Activated gamma-delta T cell (primary cell): ENCODE measurements at regions not wholly inside any gene's neighbourhood (a gene's known extent, or its start where the extent isn't known, plus 50 kb on each side); places are given as distances from the start of the nearest gene placed in this dataset.

Experiments used
- DNase-seq: peaks from one replicate; lab custom pipeline; 2025; lab: John Stamatoyannopoulos, UW

DNA sequence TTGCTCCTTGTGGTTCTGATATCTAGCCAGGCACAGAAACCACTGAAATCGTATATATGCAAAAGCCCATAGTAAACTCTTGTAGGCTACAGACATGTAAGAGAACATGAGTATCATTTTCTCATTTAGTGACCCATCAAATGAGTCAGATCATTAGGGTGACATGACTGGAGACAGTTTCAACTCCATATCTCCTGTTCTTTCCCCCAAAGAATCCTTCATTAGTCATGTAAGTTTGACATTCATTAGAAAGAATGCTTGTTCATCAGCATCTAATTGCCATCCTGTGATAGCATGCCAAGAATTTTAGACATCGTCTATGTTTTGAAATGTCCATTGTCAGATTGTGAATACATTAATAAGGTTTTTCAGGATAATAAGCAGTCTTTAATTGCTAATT, 264.9 kb upstream of the TPM1 start:
- no peak for DNase-seq

DNA sequence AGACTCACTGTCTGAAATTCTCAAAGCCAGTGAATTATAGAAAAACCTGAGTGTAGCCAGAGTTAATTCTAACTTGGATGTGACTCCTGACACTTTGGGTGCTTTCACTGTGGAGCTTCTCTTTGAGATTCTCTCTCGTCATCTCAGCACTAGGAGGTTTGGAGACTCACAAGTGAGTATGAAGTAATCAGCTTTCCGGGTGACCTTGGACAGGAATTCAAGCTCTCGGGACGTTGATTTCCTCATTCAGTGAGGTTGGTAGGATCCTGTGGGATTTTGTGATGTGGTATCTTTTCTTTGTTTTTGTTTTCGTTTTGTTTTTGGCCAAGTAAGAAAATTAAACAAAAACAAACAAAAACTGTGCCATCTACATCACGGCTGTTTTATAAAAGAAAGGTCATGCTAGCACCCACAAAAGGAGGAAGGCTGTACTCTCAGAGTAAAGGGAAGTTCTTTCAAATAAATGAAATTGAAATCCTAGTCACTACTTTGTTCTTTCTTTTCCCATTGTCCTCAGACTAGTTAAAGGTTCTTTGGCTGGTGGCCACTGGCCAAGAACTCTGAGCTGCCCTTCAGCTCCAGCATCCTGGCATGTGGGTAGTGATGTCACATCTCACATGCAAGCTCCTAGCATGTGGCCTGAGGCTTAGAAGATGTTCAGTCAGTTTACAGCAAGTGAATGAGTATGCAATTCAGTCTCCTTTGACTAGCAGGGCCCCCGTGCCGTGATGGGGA, 263.3 kb upstream of the TPM1 start:
- DNase-seq = no peak

DNA sequence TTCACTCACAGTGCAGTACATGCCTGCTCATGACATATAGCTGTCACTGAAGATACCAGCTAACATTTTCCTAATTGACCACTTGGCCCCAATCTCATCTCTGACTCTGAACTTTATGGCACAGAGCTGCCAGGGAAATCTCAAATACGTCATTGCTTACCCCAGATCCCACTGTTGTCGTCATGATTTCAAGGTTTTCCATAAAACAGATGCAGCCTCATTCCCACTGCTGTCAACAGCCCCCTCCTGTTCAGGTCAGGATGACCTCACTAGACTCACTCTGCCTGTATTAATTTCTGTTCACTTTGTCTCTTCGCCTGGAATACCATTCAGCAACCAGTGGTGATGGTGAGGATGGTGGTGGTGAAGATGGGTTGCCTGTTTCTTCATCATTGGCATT, 262.6 kb upstream of the TPM1 start:
- no peak for DNase-seq

DNA sequence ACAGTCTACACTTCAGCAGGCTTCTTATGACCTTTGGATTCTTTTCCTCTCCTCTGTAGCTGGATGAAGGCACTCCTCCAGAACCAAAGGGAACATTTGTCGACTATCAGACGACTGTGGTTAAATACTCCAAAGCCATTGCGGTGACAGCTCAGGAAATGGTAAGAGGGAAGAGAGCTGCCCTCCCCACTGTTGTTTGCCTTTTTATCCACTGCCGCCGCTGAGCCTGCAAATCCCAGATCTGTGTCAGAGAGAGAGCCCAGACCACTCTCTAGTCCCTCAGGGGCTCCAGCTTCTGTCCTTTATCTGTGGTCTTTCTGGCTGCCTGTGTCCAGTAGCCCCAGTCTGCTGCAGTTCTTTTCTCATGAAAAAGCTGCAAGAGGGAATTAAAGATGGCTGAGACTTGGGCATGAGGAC, 261.5 kb upstream of the TPM1 start:
- DNase-seq = no peak

DNA sequence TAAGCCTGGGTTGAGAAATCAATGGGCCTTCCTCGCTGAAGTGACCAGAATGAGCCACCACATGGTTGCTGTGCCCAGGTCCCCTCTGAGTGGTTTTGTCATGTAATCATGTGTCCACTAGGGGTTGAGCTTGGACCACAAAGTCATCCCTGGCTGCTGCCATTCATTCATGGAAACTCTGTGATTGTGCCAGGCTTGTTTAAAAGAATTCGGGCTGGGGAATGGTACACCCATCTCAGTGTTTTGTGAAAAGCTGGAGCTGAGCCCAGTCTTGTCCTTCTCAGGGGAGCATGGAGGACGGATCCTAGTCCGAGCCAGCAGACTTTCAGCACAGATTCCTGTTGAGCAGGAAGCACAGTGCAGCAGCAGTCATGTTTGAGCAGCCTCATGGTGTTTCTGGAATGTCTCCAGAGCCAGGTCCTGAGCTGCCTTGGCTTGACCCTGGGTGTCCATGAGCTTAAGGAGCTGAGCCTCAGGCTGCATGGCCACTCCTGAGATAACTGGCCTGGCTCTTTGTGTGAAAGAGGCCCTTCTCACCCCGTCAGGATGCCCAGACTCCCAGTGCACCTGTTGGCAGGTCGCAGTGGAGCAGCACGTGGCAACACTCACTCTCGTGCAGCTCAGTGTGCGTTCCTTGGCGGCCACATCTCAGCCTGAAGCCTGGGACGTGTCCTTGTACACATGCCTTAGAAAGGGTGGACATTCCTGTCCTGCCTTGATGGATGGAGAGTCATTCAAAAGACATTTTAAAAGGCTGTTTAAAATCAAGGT, 260.3 kb upstream of the TPM1 start:
- DNase-seq = no peak

DNA sequence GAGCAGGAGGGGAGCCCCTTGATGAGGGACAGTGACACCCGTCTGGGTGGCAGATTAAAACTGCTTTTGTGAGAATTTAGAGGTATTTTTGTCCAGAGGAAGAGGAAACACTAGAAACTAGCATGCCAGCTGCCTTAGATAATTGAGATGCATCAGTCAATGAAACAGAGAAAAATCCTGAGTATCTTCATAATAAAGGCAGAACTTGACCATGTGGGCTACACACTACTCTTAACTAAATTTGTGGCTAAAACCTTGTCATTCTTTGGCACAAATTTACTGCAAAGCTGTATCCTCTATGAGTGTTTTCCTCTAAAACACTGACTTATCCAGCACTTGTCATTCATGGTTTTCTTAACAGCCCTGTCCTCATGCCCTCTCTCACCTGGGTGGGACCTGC, 259.7 kb upstream of the TPM1 start:
- DNase-seq = no peak

DNA sequence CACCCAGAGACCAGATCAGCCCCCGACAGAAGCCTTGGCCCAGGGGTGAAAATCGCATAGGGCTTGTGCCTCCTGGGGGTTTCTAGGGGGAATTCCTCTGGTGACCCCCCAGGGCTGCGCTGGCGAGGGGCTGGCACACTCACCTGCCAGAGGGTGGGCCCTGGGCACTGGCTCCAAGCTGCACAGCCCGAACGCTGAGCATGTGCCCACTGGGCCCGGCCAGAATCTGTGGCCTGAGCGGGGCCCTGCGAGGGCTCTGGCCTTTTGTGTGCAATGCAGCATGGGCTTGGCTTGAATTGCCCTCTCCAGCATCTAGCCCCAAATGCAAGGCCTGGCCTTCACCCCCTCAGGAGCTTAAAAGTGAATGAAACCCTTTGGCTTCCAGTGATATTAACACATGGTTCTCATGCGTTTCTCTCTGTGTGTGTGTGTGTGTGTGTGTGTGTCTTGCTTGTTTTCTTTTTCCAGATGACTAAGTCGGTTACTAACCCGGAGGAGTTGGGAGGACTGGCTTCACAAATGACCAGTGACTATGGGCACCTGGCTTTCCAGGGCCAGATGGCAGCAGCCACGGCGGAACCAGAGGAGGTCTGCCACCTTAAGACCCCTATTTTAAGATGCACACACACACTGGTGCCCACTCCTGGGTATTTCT, 259.1 kb upstream of the TPM1 start:
- DNase-seq = no peak

DNA sequence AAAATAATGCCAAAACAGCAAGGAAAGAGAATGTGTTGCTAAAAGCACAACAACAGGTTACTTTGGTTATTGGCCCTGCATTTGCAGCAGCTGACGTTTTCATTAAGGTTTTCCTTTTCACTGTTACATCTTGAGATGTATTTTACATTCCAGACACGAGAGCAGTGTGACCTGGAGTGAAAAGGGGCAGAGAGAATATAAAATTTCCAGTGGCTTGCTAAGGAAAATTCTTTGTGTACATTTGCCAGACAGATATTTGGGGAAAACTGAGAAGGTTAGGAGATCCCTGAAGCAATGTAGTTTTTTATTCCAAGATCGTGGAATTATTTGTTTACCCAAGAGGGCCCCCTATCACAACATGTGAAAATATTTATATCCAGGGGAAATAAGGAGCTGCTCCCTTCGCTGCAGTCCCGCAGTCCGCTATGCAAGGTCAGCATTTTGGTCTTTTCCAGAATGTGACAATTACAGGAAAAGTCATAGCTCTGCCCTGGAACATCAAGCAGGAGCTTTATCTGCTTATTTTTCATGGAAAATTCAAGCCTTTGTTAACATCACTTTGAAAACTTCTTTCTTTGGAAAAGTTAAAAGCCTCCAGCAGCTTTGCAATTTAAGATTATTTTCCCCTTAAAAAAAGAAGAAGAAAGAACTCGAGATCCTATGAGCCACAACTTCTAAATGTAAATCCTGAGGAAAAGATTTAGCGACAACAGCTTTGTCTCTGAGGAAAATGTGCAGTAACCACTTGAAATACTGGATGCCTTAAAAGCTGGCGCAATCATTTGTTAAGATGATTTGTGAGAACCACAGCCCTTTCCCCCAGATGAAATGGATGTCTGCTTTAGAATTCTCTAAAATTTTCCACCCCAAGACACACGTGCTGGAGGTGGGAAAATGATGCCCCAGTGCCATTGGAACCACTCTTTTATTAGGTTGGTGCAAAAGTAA, 256.4 kb upstream of the TPM1 start:
- DNase-seq = no peak

DNA sequence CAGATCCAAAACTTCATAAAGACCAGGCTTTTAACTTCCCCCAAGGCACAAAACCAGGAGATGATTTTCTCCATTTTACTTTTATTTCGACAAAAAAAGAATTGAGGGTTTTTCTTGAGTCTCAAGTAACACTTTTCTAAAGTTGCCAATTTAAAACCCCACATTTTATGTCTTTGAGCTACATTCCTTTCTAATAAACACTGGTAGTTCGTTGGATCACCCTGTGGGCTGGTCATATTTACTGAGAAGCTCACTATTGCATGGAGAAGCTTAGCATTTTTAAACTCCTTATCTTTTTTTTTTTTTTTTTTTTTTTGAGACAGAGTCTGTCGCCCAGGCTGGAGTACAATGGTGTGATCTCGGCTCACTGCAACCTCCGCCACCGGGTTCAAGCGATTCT, 255.1 kb upstream of the TPM1 start:
- DNase-seq = no peak

DNA sequence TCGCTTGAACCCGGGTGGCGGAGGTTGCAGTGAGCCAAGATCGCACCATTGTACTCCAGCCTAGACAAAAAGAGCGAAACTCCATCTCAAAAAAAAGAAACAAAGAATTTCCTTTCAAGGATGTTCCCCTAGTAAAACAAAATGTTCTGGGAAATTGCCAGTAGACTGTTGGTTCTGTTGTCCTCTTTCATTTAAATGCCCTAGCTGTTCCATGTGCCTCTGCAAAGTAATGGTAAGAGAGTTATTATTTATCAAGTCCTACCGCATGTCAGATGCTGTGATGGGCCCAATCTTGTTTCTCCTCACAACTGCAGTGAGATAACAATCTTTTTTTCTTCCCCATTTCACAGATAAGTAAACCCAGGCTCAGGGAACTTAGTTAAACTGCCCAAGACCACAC, 254.3 kb upstream of the TPM1 start:
- no peak for DNase-seq

DNA sequence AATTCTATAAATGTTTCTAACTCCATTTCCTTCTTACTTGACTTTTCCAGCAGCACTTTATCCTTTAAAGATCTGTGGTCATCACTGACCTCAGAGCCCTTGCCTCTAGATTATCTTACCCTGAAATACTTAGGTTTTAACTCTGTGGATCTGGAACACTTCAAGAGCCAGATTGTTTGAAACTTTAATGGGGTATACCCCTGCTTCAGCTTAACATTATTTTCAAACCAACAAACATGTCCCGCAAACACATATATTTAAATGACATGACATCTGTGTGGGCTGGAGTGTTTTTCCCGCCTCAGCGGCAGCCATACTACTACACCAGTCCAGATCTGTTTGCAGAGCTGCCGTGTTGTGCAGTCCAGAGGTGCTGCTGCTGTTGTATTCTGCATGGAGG, 252.0 kb upstream of the TPM1 start:
- no peak for DNase-seq

DNA sequence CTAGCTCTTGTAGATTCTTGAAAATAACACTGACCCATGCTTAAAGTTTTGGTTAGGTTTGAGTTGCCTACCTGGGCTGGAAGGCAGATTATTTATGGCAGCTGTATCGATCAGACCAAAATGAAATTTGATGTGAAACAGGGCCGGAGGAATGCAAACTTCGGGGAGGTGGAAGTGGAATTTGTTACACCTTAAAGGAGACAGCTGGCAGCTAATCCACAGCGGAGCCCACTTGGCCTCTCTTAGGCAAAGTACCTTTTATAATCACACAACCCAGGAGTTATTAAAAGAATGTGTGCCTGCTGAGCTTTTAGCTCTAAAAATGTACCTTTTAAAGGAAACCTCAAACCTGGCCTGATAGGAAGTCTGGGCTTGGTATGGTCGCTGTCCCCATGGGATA, 250.9 kb upstream of the TPM1 start:
- no peak for DNase-seq

DNA sequence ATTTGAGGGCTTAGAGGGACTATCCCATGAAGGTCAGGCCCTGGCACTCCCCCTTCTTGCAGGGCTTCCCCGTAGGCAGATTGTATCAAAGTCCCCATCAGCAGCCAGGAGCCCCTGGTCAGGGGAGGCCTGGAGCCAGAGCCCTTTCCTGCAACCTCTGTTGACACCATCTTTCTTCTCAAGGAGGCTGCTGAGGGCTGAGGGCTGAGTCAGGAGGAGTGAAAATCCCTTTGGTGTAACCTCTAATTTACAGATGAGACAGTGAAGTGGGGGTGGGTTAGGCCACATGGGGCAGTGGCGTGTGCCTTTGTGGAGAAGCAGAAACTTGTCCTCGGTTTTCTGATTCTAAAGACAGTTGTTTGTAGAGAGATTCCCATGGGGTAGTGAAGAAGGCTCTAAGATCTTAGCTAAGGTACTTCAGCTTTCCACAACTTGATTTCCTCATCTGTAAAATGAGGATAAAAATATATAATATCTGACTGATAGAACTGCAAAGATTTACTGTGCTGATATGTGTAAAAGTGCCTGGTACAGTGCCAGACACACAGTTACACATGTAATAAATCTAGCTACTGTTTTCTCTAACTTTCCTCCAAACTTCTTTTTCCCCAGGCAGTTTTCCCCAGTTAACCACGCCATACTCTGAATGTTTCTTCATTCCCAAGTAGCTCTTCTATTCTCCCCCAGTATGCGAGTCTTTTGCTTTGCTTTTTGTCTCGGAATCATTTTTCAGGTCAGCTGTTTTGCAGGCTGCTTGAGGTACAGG, 249.4 kb upstream of the TPM1 start:
- no peak for DNase-seq

DNA sequence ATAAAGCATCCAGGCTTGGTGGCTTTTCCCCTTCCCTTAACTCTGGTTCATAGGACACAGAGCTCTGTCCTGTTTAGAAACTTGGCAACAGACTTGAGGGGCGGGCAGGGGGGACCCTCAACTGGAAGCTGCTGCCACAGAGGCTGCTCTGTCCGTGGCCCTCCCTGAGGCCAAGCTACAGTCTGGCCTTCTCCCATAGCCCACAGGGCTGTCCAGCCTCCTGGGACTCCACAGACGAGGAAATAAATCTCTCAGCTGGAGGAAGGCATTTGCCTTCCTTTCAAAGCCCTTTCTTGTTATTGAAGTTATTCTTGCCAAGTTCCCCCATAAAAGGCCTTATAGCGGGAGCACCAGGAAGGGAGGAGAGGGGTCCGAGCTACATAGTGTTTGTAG, 248.8 kb upstream of the TPM1 start:
- DNase-seq = no peak

DNA sequence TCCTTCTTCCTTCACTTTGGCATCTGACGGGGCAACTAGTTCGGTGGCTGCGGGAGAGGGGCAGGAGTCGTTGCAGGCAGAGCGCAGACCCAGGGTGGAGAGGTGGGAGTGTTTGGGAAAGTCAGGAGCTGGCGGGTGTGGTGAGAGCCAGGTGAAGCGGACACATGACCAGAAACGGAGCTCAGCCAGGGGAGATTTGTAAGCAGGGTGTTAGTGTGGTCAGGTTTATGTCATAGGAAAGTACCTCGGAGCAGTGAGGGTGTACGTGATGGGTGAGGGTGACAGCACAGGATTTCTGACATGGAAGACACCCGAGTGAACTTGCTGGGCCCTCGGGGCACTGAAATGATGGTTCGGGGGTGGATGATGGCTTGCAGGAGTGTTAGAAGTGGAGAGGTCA, 247.4 kb upstream of the TPM1 start:
- no peak for DNase-seq

DNA sequence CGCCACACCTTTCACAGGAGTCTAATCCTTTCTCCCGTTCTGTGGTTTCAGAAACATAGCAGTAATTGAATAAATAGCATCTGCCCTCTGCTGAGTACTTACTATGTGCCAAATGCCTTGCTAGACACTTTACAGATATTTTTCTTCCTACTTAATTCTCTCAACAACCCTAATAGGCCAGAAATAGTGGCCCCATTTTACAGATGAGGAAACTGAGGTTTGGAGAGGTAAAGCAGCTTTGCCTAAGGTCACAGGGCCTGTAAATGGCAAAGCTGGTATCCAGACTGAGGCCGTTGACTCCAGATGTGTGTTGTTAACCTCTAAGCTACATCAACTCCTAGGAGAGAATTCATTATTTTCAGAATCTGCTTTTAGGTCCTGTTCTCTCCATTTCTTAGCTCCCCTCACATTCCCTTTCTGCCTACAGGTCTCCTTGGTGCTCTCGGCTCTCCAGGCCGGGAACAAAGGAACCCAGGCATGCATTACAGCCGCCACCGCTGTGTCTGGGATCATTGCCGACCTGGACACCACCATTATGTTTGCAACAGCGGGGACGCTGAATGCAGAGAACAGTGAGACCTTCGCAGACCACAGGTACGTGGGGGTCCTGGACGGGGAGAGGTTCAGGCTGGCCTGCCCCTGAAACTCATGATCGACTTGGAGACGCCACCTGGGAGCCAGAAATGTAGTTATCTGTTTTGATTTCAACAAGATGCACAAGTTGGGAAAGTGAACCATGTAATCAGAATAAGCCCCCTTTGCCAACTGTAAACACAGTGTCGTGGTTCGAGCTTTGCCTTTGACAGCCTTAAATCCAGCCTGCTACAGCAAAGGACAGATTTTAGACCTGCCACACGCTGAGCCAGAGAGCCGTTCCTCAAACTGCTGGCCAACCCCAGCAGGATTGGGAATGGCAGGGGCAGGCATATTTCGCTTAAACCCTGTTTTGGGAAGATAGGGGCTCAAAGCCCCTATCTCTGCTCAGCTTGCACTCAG, 246.5 kb upstream of the TPM1 start:
- DNase-seq = no peak

DNA sequence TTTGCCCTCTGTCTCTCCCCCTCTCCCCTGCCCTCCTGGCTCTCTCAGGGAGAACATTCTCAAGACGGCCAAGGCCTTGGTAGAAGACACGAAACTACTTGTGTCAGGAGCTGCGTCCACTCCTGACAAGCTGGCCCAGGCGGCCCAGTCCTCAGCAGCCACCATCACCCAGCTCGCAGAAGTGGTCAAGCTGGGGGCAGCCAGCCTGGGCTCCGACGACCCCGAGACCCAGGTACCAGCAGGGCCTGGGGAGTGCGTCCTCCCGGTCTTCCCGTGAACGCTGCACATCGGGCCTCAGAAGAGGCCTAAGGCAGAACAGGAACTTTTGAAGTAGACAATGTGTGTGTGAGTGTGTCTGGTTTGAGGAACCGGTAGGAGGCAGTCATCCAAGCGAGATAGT, 245.4 kb upstream of the TPM1 start:
- no peak for DNase-seq

DNA sequence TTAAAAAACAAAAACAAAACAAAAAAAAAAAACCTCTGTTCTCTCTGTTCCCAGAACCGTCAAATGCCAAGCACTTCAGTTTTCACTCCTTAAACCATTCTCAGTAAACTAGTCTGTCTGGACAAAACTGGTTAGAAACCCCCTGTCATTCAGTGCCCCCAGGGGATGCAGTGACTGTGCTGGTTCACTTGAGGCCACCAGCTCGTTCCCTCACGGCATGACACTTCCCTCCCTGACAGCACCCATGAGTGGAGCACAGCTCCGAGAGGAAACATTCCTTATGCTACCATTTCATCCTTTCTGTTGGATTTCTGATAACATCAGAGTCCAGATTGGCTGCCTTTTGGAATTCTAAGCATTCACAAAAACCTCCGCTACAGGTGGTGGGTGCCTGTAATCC, 244.0 kb upstream of the TPM1 start:
- DNase-seq = no peak

DNA sequence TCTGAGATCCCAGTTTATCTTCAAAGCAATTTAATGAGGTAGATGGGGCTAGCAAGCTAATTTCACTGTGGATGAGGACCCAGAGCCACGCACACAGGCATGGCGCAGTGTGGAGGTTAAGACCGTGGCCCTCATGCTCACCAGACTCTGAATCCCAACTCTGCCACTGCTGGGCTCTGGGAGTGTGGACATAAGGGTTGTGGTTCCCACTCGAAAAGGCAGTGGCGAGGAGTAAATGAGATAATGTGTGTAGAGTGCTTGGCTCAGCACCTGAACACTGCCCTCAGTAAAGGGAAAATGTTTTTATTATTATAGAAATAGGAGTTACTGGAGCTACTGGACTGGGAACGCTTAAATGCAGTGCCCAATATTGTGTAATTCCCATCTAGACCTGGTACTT, 243.5 kb upstream of the TPM1 start:
- no peak for DNase-seq

DNA sequence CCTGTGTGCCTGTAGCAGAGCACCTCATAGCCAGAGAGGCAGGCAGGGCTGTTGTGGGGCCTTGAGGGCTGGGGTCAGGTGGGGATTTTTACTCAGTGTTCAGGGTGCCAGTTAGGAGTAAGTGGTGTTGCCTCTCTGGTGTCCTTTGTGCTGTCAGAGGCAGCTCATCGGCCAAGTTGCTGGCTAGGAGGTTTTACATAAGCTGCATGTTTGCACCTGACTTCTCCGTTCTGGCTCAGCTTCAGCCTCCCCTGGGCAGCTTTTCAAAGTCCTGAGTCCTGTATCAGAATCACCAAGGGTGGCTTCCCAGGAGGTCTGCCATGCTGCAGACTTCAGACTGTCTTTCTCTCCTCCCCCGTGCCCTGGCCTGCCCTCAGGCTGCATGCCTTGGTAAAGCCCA, 242.6 kb upstream of the TPM1 start:
- no peak for DNase-seq
